WERI-Rb-1 (cell line): ENCODE measurements at regions not wholly inside any gene's neighbourhood (a gene's known extent, or its start where the extent isn't known, plus 50 kb on each side); places are given as distances from the start of the nearest gene placed in this dataset.

ENCODE experiments used
- DNase-seq: peaks from one replicate; pipeline ENCODE4 v3.0.0-alpha.2; 2020
- H3K27ac ChIP-seq: fragments of 250-450 bp; sonication (Bioruptor Pico); 2 replicates; pipeline ENCODE4 v1.5.1; 2020; ENCODE audit warnings: mild to moderate bottlenecking, moderate library complexity
- H3K27me3 ChIP-seq: fragments of 250-450 bp; sonication (Bioruptor Pico); 2 replicates; pipeline ENCODE4 v1.5.1; 2021; ENCODE audit warnings: mild to moderate bottlenecking, low read depth, moderate library complexity; ENCODE audit not compliant: insufficient read depth, severe bottlenecking
- H3K36me3 ChIP-seq: fragments of 250-450 bp; sonication (Bioruptor Pico); 2 replicates; pipeline ENCODE4 v1.5.1; 2020; ENCODE audit warnings: mild to moderate bottlenecking, moderate library complexity
- H3K4me3 ChIP-seq: 2 replicates; pipeline ENCODE4 v1.5.1; 2011; ENCODE audit warnings: low read depth, mild to moderate bottlenecking, control low read depth, low read length
- H3K9me3 ChIP-seq: fragments of 250-450 bp; sonication (Bioruptor Pico); 2 replicates; pipeline ENCODE4 v1.5.1; 2021; ENCODE audit warnings: mild to moderate bottlenecking, moderate library complexity; ENCODE audit not compliant: severe bottlenecking
- TF ChIP-seq, protein P1 (sequence below): IDR thresholded peaks from 2 replicates; pipeline ENCODE4 v1.5.1; 2011; ENCODE audit warnings: low read depth, mild to moderate bottlenecking, control low read depth, inconsistent platforms, low read length

DNA sequence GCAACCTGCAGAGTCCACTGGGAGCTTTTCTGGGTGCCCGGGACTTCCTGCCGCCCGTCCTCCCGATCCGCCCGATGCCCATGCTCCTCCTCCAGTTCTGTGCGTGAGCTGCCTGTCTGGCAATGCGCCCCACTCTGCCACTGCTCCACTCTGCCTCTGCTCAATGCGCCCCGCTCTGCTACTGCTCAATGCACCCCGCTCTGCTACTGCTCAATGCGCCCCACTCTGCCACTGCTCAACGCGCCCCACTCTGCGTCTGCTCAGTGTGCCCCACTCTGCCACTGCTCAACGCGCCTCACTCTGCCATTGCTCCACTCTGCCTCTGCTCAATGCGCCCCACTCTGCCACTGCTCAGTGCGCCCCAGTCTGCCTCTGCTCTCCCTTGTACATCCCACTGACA is 436.0 kb downstream of the NR2F1-AS1 start:
- no peak overlapping the region for H3K27ac ChIP-seq
- no peaks in the 10 kb centered on the region for H3K27me3 ChIP-seq
- no peak overlapping the region for H3K4me3 ChIP-seq
- no peaks in the 10 kb centered on the region for H3K36me3 ChIP-seq
- DNase-seq = no peak
- no peaks in the 10 kb centered on the region for H3K9me3 ChIP-seq
- TF ChIP-seq, protein P1, sequence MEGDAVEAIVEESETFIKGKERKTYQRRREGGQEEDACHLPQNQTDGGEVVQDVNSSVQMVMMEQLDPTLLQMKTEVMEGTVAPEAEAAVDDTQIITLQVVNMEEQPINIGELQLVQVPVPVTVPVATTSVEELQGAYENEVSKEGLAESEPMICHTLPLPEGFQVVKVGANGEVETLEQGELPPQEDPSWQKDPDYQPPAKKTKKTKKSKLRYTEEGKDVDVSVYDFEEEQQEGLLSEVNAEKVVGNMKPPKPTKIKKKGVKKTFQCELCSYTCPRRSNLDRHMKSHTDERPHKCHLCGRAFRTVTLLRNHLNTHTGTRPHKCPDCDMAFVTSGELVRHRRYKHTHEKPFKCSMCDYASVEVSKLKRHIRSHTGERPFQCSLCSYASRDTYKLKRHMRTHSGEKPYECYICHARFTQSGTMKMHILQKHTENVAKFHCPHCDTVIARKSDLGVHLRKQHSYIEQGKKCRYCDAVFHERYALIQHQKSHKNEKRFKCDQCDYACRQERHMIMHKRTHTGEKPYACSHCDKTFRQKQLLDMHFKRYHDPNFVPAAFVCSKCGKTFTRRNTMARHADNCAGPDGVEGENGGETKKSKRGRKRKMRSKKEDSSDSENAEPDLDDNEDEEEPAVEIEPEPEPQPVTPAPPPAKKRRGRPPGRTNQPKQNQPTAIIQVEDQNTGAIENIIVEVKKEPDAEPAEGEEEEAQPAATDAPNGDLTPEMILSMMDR = no peak

DNA sequence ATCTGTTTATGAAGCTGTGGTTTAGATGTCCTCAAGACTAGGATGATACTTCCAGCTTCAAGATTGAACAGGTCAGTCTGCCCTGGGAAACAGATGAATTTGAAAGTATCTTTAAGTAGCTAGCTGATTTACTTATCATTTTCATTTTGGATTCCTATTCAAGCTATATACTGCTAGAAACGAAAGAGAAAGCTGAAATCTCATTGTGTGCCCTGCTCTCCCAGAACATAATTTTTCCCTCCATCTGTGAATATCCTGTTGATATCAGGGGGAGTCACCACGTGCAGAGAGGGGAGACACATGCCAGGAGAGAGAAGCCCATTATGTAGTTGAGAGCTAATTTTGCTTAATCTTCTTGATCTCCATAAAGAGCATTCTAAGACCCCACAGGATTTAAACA is 439.1 kb downstream of the NR2F1-AS1 start:
- no peaks in the 10 kb centered on the region for H3K27me3 ChIP-seq
- no peaks in the 10 kb centered on the region for H3K36me3 ChIP-seq
- H3K9me3 ChIP-seq = no peaks in the 10 kb centered on the region
- H3K4me3 ChIP-seq = no peak overlapping the region
- TF ChIP-seq, protein P1 = no peak
- no peak for DNase-seq
- H3K27ac ChIP-seq = no peak overlapping the region

DNA sequence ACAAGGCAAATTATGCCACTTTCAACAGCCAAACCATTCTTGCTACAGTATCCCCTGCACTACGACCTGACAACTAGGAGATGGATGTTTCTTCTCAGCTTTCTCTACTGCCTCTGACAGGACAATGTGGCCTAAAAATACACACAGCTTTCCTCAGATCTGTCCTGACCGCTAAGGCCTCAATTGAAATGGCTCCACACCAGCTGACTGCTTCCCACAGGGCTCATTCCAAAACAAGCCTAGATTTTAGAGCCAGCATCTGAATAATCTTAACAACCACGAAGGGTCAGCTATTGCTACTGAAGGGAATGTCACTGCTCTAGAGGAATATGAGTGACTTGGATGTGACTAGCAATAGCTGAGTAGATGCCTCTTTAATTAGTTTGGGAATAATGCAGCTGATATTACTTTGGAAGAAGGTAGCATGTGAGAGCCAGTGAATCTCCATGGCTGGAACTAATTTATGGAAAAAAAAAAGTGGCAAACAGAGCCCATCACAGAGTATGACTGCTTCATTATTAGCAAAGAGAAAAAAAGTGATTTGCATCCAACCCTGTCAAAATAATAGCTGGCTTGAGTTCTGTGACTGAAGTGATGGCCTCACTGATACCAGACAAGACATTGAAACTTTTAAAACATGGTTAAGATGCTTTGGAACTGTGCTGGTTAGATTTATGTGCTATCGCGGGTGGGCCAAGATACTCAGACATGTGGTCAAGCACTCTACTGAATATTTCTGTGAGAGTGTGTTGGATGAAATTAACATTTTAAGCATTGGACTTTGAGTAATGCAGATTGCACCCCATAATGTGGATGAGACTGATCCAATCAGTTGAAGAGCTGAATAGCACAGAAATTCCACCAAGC is 450.2 kb downstream of the NR2F1-AS1 start:
- TF ChIP-seq, protein P1 = no peak
- Histone ChIP-seq H3K36me3 (no peaks in the 10 kb centered on the region), H3K27ac (no peak overlapping the region), H3K27me3 (no peaks in the 10 kb centered on the region), H3K9me3 (no peaks in the 10 kb centered on the region), H3K4me3 (no peak overlapping the region)
- DNase-seq = no peak

DNA sequence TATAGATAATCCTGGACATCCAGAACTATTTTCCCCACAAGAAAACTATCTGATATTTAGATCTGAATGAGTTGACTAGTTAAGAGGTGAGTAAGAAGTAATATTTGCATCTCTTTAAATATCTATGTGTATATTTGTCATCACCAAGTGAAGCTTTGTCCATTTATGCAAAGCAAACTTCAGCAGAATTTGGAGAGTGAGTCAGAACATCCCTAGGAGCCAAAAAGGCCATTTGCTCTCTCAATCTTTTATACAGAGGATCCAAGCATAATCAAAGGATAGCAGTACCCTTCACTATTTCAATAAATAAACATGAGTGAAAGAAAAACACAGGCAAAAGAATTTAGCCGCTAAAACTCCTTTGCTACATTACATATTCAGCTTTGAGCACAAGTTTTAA is 454.4 kb downstream of the NR2F1-AS1 start:
- DNase-seq = no peak
- no peaks in the 10 kb centered on the region for H3K27me3 ChIP-seq
- no peaks in the 10 kb centered on the region for H3K9me3 ChIP-seq
- no peak overlapping the region for H3K4me3 ChIP-seq
- TF ChIP-seq, protein P1 = no peak
- no peak overlapping the region for H3K27ac ChIP-seq
- H3K36me3 ChIP-seq = no peaks in the 10 kb centered on the region

DNA sequence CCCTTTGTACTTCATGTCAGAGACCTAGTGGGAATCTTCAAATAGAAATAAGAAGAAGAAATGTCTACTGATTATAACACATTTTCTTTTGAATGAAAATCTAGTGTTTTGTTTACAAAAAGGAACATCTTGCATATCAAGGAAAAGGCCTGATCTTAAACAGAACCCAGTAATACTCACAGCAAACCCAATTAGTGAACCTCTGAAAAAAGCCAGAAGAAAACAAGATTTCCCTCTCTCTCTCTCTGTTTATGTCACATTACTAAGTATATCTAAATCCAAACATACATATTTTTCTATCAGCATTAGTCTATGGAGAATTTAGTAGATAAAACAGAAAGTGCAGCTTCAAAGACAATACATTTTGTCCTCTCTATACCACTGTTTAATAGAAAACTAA is 457.9 kb downstream of the NR2F1-AS1 start:
- TF ChIP-seq, protein P1 = no peak
- DNase-seq = no peak
- Histone ChIP-seq H3K36me3 (no peaks in the 10 kb centered on the region), H3K27me3 (no peaks in the 10 kb centered on the region), H3K4me3 (no peak overlapping the region), H3K27ac (no peak overlapping the region), H3K9me3 (no peaks in the 10 kb centered on the region)

- Histone ChIP-seq H3K36me3 (no peaks in the 10 kb centered on the region), H3K27ac (no peak overlapping the region), H3K27me3 (no peaks in the 10 kb centered on the region), H3K4me3 (no peak overlapping the region), H3K9me3 (no peaks in the 10 kb centered on the region)
- TF ChIP-seq, protein P1 = no peak
- no peak for DNase-seq
Measured at GRCh38 chr5:93122446-93122845, 458.6 kb downstream of the NR2F1-AS1 start.
